Osteocyte (in vitro differentiated cells): ENCODE measurements at regions not wholly inside any gene's neighbourhood (a gene's known extent, or its start where the extent isn't known, plus 50 kb on each side); places are given as distances from the start of the nearest gene placed in this dataset.
A peak's percentile ranks its signal among the peaks of the same experiment; 100 is the strongest.
"Not testable (repeated sequence)": the region's sequence is repeated elsewhere in the genome, so short reads cannot be mapped to it uniquely, and the experiment has no call there.

Experiments used
- DNase-seq: peaks from one replicate; pipeline ENCODE4 v3.0.0; 2021; ENCODE audit warnings: mixed read lengths; ENCODE audit not compliant: unreplicated experiment; ENCODE audit errors: extremely low spot score
- H3K27ac Mint-ChIP-seq: one replicate; pipeline ENCODE4 v1.8.0; 2021; ENCODE audit warnings: mild to moderate bottlenecking, mixed read lengths; ENCODE audit not compliant: unreplicated experiment
- H3K27me3 Mint-ChIP-seq: one replicate; pipeline ENCODE4 v1.8.0; 2021; ENCODE audit warnings: mixed read lengths; ENCODE audit not compliant: unreplicated experiment
- H3K36me3 Mint-ChIP-seq: one replicate; pipeline ENCODE4 v1.8.0; 2021; ENCODE audit warnings: mixed read lengths; ENCODE audit not compliant: unreplicated experiment
- H3K4me1 Mint-ChIP-seq: one replicate; pipeline ENCODE4 v1.8.0; 2021; ENCODE audit warnings: mixed read lengths; ENCODE audit not compliant: unreplicated experiment
- H3K4me3 Mint-ChIP-seq: one replicate; pipeline ENCODE4 v1.8.0; 2021; ENCODE audit warnings: mild to moderate bottlenecking, moderate library complexity, mixed read lengths; ENCODE audit not compliant: unreplicated experiment
- H3K9me3 Mint-ChIP-seq: one replicate; pipeline ENCODE4 v1.8.0; 2021; ENCODE audit warnings: mixed read lengths; ENCODE audit not compliant: unreplicated experiment
- TF ChIP-seq, protein P1 (sequence below): fragments of 200-600 bp; sonication (generic); IDR thresholded peaks from 2 replicates; pipeline ENCODE4 v1.5.0; 2021; ENCODE audit warnings: antibody characterized with exemption, mild to moderate bottlenecking, moderate library complexity

DNA sequence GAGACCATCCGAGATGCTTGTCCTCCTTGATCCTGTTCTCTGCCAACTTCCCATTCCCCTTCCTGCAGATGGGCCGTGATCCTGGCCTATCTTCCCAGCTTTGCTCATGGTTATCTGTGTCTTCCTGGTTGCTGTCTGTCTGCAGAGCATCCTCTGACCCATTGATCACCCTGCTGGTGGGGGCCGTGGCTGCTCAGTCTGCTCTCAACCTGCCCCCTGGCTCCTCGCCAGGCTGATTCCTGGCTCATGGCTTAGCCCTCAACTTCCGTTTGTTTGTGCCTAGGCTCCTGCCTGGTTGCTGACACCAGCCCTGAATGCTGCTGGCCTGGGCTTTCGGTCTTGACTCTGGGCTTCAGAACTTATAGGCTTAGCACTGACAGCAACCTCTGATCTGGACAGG lies 67.1 kb upstream of the SMIM15 start:
- H3K36me3 Mint-ChIP-seq: no peaks in the 10 kb centered on the region
- no peak overlapping the region for H3K27ac Mint-ChIP-seq
- H3K4me1 Mint-ChIP-seq: peaks cover 8% of the 10 kb centered on the region
- no peaks in the 10 kb centered on the region for H3K9me3 Mint-ChIP-seq
- no peak overlapping the region for H3K4me3 Mint-ChIP-seq
- TF ChIP-seq, protein P1, sequence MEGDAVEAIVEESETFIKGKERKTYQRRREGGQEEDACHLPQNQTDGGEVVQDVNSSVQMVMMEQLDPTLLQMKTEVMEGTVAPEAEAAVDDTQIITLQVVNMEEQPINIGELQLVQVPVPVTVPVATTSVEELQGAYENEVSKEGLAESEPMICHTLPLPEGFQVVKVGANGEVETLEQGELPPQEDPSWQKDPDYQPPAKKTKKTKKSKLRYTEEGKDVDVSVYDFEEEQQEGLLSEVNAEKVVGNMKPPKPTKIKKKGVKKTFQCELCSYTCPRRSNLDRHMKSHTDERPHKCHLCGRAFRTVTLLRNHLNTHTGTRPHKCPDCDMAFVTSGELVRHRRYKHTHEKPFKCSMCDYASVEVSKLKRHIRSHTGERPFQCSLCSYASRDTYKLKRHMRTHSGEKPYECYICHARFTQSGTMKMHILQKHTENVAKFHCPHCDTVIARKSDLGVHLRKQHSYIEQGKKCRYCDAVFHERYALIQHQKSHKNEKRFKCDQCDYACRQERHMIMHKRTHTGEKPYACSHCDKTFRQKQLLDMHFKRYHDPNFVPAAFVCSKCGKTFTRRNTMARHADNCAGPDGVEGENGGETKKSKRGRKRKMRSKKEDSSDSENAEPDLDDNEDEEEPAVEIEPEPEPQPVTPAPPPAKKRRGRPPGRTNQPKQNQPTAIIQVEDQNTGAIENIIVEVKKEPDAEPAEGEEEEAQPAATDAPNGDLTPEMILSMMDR: no peak
- no peaks in the 10 kb centered on the region for H3K27me3 Mint-ChIP-seq
- DNase-seq: no peak

- no peak overlapping the region for H3K27ac Mint-ChIP-seq
These were observed 68.2 kb upstream of the SMIM15 start for GRCh38 chr5:61230492-61230891.

DNA sequence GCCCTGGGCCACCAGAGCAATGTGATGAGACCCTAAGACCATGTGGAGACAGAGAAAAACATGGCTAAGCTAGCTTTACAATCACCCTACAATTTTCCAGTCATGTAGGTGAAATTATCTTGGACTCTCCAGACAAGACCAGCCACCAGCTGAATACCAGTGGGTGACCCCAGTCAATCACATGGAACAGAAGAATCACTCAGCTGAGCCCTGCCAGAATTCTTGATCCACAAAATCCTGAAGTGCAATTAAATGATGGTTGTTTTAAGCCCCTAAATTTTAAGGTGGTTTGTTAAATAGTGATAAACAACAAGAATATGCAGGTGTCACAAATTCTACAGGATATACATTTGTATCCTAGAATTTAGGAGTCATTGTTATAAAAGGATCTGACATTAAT lies 69.5 kb upstream of the SMIM15 start:
- DNase-seq: no peak

More at GRCh38 chr5:61230492-61230891, 68.2 kb upstream of the SMIM15 start:
- H3K4me1 Mint-ChIP-seq: peaks cover 8% of the 10 kb centered on the region
- H3K36me3 Mint-ChIP-seq: no peaks in the 10 kb centered on the region
- TF ChIP-seq, protein P1: no peak
- H3K4me3 Mint-ChIP-seq: no peak overlapping the region
- H3K9me3 Mint-ChIP-seq: no peaks in the 10 kb centered on the region
- H3K27me3 Mint-ChIP-seq: no peaks in the 10 kb centered on the region
- no peak for DNase-seq

DNA sequence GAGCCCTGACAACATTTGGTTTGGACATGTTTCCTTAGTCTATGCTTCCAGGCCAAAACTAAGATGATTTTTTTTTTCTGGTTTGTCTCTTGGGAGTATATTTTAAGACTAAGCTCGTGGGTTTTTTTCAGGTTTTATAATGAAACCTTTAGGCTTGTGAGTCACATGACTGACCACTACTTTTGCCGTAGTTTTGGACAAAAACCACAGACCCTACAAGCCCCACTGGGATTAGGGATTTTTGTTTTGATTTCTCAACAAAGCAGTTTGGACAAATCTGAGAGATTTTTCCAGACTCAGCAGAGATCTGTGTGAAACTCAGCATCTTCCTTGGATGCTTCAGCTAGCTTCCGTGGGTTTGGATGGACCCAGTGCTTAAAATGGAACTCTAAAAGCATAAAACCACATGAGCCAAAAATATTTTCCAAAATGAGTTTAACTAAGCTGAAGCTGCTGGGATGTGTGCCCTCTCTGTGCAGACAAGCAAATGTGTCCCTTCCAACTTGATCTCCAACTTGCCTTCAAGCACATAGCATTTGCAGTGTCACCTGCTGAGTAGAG lies 70.3 kb upstream of the SMIM15 start:
- no peaks in the 10 kb centered on the region for H3K9me3 Mint-ChIP-seq
- H3K4me3 Mint-ChIP-seq: no peak overlapping the region
- H3K4me1 Mint-ChIP-seq: peaks cover 8% of the 10 kb centered on the region
- TF ChIP-seq, protein P1: no peak
- no peaks in the 10 kb centered on the region for H3K36me3 Mint-ChIP-seq
- no peak for DNase-seq
- H3K27me3 Mint-ChIP-seq: no peaks in the 10 kb centered on the region
- peak overlapping the region; percentile 14 for H3K27ac Mint-ChIP-seq

More for the DNA sequence above, 69.5 kb upstream of the SMIM15 start:
- peaks cover 8% of the 10 kb centered on the region for H3K4me1 Mint-ChIP-seq
- no peaks in the 10 kb centered on the region for H3K36me3 Mint-ChIP-seq
- no peak overlapping the region for H3K4me3 Mint-ChIP-seq
- TF ChIP-seq, protein P1: no peak
- no peaks in the 10 kb centered on the region for H3K27me3 Mint-ChIP-seq
- no peaks in the 10 kb centered on the region for H3K9me3 Mint-ChIP-seq
- H3K27ac Mint-ChIP-seq: no peak overlapping the region

DNA sequence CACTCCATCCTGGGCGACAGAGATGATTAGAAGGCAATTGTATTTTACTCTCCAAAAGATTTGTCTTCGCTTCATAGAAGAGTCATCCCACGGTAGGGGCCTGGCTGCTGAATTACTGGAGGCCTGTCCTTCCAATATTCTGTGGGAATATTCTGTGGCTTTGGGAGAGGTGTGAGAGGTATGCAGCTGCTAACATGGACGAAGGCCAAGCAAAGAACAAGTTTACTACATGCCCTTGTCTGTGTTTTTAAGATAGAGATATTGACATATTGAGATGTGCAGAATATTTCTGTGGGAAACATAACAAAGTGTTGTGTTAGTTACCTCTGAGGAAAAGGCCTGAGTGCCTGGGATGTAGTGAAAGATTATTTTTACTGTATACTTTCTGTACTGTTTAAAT lies 71.8 kb upstream of the SMIM15 start:
- TF ChIP-seq, protein P1: no peak
- Mint-ChIP-seq H3K27me3 (no peaks in the 10 kb centered on the region), H3K9me3 (no peaks in the 10 kb centered on the region), H3K27ac (no peak overlapping the region), H3K4me3 (no peak overlapping the region), H3K36me3 (no peaks in the 10 kb centered on the region), H3K4me1 (peaks cover 8% of the 10 kb centered on the region)
- DNase-seq: no peak

- H3K27ac Mint-ChIP-seq, H3K4me1 Mint-ChIP-seq, H3K9me3 Mint-ChIP-seq, DNase-seq, H3K36me3 Mint-ChIP-seq, H3K4me3 Mint-ChIP-seq: not testable (repeated sequence)
- H3K27me3 Mint-ChIP-seq: peaks cover 10% of the 10 kb centered on the region
These were observed 74.4 kb upstream of the SMIM15 start for GRCh38 chr5:61236715-61237114.
